HG03457 (cell line): ENCODE measurements at regions not wholly inside any gene's neighbourhood (a gene's known extent, or its start where the extent isn't known, plus 50 kb on each side); places are given as distances from the start of the nearest gene placed in this dataset.

Experiments
- ATAC-seq: cut with Tn5 transposase; IDR thresholded peaks from one replicate; pipeline ENCODE4 v1.9.1; 2021; ENCODE audit warnings: moderate number of reproducible peaks; ENCODE audit not compliant: unreplicated experiment

DNA sequence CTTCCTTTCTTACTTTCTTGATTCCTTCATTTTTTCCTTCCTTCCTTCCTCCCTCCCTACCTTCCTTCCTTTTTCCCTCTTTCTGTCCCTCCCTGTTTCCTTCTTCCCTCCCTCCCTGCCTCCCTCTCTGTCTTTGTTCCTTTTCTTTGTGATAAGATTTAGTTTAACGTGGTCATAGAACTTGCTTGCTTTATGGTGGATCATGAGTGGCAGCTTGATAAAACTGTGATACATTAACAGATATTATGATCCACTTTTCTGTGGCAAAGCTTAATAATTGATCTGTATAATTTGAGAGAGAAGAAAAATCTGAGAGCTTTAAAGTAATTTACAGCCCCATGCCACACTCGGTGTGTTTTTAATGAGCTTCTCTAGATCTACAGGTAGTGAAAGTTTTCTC is 280.5 kb downstream of the RNF144B start:
- no peak for ATAC-seq

- ATAC-seq: no peak
These were observed 281.8 kb downstream of the RNF144B start for GRCh38 chr6:18668994-18669393.

- ATAC-seq: no peak
These were observed 285.7 kb downstream of the RNF144B start for GRCh38 chr6:18672852-18673251.

- ATAC-seq: no peak
These were observed 287.2 kb downstream of the RNF144B start for GRCh38 chr6:18674346-18674745.

DNA sequence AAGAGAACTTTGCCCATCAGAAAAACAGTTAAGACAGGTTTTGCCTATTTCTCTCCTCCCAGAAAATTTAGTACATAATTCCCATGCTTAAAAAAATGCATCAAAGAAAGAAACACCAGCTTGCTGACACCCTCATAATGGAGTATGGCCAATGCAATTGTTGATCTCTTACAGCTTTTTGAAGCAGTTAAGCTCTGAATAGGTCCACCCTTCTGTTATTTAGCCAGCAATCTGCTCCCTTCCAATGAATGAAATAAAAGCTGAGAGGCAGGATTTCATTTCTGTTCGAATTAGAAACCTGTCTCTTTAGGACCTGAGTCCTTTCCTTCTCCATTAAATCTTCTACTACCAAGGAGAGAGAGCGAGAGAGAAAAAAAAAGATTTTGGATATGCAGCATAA is 288.7 kb downstream of the RNF144B start:
- ATAC-seq: no peak

- ATAC-seq: no peak
These were observed 289.4 kb downstream of the RNF144B start for GRCh38 chr6:18676548-18676947.

- no peak for ATAC-seq
These were observed 293.7 kb downstream of the RNF144B start for GRCh38 chr6:18680842-18681241.

DNA sequence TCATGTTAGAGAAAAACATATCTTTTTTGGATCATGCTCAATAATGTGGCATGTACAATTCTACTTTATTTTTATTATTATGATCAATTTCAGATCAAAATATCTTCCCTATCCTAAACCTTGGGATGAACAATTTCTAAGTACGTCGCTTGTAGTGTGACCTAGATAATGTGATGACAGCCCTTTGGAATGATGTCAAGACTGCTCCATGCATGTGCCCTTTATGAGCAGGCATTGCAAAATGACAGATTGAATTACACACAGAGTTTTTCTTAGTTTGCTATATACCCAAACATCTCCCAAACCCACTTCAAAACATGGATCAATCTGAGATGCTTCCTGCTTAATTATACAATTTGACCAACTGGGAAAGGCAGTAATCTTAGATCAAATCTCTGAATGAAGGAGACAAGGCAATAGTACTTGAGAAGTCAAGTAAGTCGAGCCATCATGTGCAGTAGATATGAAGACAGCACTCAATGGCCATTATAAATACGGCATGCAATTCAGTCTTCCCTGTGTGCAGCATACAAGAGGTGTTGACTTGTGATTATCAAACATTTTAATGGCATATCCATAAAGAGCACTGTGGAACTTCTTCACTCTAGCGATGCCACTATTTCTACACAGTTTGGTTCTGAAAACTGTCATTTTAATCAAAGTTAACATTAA is 294.8 kb downstream of the RNF144B start:
- no peak for ATAC-seq

DNA sequence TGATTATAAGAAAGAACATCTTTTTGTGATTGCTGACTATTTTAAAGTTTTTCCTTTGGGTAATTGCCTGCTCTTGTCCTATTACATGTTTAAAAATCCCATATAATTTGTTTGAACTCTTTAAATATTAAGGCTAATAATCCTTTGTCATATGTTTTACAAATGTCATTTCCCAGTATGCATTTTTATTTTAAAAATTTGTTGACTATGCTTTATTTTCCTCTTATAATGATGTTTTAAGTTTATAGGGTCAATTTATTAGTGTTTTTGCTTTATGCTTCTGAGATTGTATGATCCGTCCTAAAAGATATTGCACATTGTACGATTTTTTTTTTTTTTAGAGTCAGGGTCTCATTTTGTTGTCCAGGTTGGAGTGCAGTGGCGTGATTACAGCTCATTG is 297.2 kb downstream of the RNF144B start:
- no peak for ATAC-seq

- no peak for ATAC-seq
These were observed 306.0 kb downstream of the RNF144B start for GRCh38 chr6:18692929-18693685.

GRCh38 chr6:18693881-18694280 is 306.7 kb downstream of the RNF144B start:
- no peak for ATAC-seq

DNA sequence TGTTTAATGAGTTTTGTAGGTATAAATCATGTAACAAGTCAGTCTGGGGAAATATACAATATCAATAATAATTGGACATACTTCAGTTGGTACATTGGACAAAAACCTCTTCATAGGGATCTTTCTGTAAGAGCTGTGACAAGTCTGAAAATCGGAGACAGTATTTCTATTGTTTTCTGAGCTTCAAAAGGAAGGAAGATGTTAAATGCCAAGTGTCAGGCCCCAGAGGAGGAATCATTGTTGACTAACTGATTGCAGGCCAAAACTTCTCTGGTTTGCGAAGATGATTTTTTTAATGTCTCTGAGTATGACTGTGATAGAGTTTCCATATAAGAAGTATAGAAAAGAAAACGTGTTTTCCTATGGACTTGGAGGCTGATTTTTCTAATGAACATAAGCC is 316.4 kb downstream of the RNF144B start:
- no peak for ATAC-seq

GRCh38 chr6:18707714-18708439 is 320.7 kb downstream of the RNF144B start:
- no peak for ATAC-seq

- ATAC-seq: no peak
These were observed 325.4 kb downstream of the RNF144B start for GRCh38 chr6:18712595-18712994.

DNA sequence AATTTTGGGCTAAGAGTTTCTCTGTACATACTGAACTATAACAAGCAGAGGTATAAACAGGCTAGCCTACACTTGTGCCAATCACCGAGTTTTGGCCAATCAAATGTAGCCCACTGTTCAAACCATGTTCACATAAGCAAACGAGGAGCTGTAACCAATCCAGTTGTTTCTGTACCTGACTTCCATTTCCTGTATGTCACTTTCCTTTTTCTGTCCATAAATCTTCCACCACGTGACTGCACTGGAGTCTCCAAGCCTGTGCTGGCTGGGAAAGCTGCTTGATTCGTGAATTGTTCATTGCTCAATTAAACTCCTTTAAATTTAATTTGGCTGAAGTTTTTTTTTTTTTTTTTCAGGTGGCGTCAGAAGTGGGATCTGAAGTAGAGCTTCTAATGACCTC is 332.9 kb downstream of the RNF144B start:
- ATAC-seq: no peak

GRCh38 chr6:18724056-18724455 is 336.9 kb downstream of the RNF144B start:
- ATAC-seq: no peak

DNA sequence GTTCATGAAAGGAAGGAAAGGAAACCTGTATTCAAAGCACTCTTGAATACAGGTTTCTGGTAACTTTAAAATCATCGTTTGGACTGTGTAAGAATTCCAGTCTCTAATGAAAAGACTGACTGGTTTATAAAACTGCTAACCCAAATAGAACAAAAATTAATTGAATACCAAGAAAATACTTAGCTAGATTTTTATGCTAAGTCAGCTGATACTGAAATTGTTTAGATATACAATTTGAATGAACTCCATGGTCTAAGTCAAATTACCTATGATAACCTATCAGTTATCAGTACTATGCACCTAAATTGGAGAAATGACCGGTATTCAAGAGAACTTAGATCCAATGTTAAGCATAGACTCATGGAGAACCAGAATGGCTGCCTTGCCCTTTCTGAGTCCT is 338.3 kb downstream of the RNF144B start:
- ATAC-seq: no peak

DNA sequence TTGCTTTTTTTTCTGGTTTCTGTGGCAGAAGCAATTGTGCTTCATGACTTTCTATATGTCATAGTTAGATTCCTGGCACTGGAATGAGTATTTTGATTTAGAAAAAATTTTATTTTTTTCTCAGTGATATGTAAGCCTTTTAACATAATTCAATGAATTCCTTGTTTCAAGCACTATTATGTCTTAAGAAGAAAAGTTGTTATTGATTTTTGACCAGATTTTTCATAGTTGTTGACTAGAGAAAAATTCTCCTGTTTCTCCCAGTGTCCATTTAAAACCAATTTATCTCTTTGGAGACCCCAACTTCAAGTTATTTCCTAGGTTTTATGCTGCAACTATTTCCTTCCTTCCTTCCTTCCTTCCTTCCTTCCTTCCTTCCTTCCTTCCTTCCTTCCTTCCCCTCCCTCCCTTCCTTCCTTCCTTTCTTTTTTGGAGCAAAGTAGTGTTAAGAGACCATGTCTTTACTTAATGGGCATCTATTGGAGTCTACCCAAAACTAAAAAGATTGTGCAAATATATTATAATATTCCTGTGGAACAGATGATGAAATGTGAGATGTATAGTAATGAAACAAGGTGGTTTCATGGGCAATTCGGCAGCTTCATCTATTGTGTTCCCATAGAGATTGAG is 346.9 kb downstream of the RNF144B start:
- ATAC-seq: no peak

- no peak for ATAC-seq
These were observed 354.6 kb downstream of the RNF144B start for GRCh38 chr6:18741741-18742140.

DNA sequence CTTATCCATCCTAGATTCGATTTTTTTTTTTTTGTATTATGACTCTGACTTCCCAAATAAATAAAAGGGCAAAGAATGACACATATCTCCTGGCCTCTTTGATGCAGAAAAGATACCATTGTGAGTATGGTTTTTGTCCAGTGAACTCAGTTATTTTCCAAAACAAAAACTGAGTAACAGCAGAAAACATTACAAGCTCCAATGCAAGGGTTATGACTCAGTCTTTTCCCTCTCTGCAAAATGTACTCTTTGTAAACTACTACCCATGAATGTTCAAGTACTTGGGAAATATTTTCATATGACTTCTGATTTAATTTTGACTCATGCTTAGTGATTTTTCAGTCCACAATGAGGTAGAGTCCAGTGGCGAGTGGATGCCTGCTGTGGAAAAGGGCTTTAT is 355.3 kb downstream of the RNF144B start:
- no peak for ATAC-seq

DNA sequence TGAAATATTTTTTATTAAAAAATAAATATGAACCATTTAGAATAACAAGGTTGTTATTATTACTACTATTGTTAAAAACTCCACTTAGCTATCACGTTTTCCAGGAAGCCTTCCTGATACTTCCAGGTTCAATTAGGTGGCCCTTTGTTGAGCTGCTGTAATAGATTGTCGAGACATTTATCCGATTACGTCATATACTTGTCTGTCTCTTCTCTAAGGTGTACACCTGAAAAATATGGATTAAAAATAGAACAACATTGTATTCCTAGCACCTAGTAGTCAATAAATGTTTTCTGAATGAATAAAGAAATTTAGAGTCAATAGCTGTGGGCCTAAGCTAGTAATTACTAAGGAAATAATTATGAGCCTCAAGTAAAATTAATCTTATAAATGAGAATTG is 359.6 kb downstream of the RNF144B start:
- ATAC-seq: no peak

GRCh38 chr6:18748314-18748713 is 361.2 kb downstream of the RNF144B start:
- no peak for ATAC-seq
